Esophagus muscularis mucosa (tissue), 4 donors: ENCODE measurements at regions not wholly inside any gene's neighbourhood (a gene's known extent, or its start where the extent isn't known, plus 50 kb on each side); places are given as distances from the start of the nearest gene placed in this dataset.

ENCODE experiments used
- EP300 ChIP-seq: sonication (generic); formaldehyde crosslinking; IDR thresholded peaks from one replicate; pipeline ENCODE4 v1.6.1; 2017; ENCODE audit warnings: antibody characterized with exemption
- POLR2A ChIP-seq: fragments of 450-650 bp; IDR thresholded peaks from one replicate; pipeline ENCODE4 v1.6.1; 2017; ENCODE audit warnings: antibody characterized with exemption, moderate library complexity, mild to moderate bottlenecking, low read depth
- TF ChIP-seq, protein P1 (sequence below), 3 experiments: fragments of 200-600 bp in 2 of 3; fragments of 450-650 bp in 1 of 3; sonication (generic) in 2 of 3; IDR thresholded peaks; one replicate each; pipeline ENCODE4 v1.5.1; 2017 to 2019; ENCODE audit warnings: antibody characterized with exemption in 3 of 3, mild to moderate bottlenecking in 2 of 3, moderate library complexity in 1 of 3

DNA sequence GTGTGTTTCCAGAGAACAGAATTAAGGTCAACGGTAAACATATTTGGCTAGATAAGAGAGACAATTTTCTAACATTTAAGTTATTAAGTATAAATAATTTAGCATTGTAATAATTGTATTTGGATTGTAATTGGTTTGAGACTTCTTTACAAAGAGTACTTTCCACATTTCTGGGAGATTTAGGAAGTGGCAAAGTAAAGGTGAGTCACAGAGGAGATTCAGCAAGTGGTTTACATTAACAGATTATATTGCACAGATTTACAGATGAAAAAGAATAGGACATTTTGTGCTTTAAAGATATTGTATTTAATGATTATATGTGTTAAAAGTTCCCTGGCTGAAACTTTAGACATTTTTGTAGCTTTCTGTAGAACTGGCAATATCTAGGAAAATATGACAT is 584.4 kb upstream of the AADAT start:
- TF ChIP-seq, protein P1, sequence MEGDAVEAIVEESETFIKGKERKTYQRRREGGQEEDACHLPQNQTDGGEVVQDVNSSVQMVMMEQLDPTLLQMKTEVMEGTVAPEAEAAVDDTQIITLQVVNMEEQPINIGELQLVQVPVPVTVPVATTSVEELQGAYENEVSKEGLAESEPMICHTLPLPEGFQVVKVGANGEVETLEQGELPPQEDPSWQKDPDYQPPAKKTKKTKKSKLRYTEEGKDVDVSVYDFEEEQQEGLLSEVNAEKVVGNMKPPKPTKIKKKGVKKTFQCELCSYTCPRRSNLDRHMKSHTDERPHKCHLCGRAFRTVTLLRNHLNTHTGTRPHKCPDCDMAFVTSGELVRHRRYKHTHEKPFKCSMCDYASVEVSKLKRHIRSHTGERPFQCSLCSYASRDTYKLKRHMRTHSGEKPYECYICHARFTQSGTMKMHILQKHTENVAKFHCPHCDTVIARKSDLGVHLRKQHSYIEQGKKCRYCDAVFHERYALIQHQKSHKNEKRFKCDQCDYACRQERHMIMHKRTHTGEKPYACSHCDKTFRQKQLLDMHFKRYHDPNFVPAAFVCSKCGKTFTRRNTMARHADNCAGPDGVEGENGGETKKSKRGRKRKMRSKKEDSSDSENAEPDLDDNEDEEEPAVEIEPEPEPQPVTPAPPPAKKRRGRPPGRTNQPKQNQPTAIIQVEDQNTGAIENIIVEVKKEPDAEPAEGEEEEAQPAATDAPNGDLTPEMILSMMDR (IDR thresholded peaks at IDR 0.05) = no peak
- TF ChIP-seq POLR2A (no peak), EP300 (no peak)
